ENCODE measurements at regions not wholly inside any gene's neighbourhood (a gene's known extent, or its start where the extent isn't known, plus 50 kb on each side); places are given as distances from the start of the nearest gene placed in this dataset.

- Histone ChIP-seq H3K4me3 (ENCODE audit: low read depth, low read length) (no peak overlapping the region), H3K9me3 (no peaks in the 10 kb centered on the region), H3K4me1 (peaks cover 9% of the 10 kb centered on the region; the same call in 1 of the 2 replicates), H3K27me3 (replicated peaks; ENCODE audit: control insufficient read depth, insufficient read depth, low read length) (no peaks in the 10 kb centered on the region), H3K36me3 (ENCODE audit: control insufficient read depth, insufficient read depth, low read length) (no peaks in the 10 kb centered on the region)
- intact Hi-C loops (cut with micrococcal nuclease; ENCODE audit: unreplicated experiment), result no loop called here
- no peak for DNase-seq
- peaks cover 6% of the 10 kb centered on the region for H3K27me3 Mint-ChIP-seq (ENCODE audit: insufficient read depth, unreplicated experiment)
- no peaks in the 10 kb centered on the region for H3K9me3 Mint-ChIP-seq (ENCODE audit: unreplicated experiment)
- ChIA-PET CTCF (no interaction called here), POLR2A (no interaction called here)
- H3K27ac Mint-ChIP-seq (ENCODE audit: unreplicated experiment), result no peak overlapping the region
- no peak overlapping the region for H3K4me3 Mint-ChIP-seq (ENCODE audit: unreplicated experiment)
- TF ChIP-seq CTCF (IDR thresholded peaks at IDR 0.05; ENCODE audit: insufficient read depth in 1 of 2, low read depth in 1 of 2, low read length in 1 of 2, severe bottlenecking in 1 of 2, unreplicated experiment in 1 of 2), result no peak
- no peaks in the 10 kb centered on the region for H3K36me3 Mint-ChIP-seq (ENCODE audit: insufficient read depth, unreplicated experiment)
- peaks cover 12% of the 10 kb centered on the region for H3K4me1 Mint-ChIP-seq (ENCODE audit: low read depth, unreplicated experiment)
- BruUV-seq (replicated peaks), result no TSS peak
These were observed 54.6 kb upstream of the ATP8A1 start for GRCh38 chr4:42711496-42711895.

- H3K36me3 ChIP-seq (ENCODE audit: control insufficient read depth, insufficient read depth, low read length), result no peaks in the 10 kb centered on the region
- DNase-seq, result no peak
- no peak overlapping the region for H3K4me3 ChIP-seq (ENCODE audit: low read depth, low read length)
- Mint-ChIP-seq H3K4me3 (ENCODE audit: unreplicated experiment) (no peak overlapping the region), H3K27ac (ENCODE audit: unreplicated experiment) (no peak overlapping the region), H3K9me3 (ENCODE audit: unreplicated experiment) (no peaks in the 10 kb centered on the region), H3K27me3 (ENCODE audit: insufficient read depth, unreplicated experiment) (peaks cover 6% of the 10 kb centered on the region), H3K4me1 (ENCODE audit: low read depth, unreplicated experiment) (peaks cover 12% of the 10 kb centered on the region), H3K36me3 (ENCODE audit: insufficient read depth, unreplicated experiment) (no peaks in the 10 kb centered on the region)
- ChIA-PET POLR2A (no interaction called here), CTCF (no interaction called here)
- H3K4me1 ChIP-seq, result peaks cover 9% of the 10 kb centered on the region; the same call in 1 of the 2 replicates
- intact Hi-C loops (cut with micrococcal nuclease; ENCODE audit: unreplicated experiment), result no loop called here
- no TSS peak for BruUV-seq (replicated peaks)
- H3K9me3 ChIP-seq, result no peaks in the 10 kb centered on the region
- H3K27me3 ChIP-seq (replicated peaks; ENCODE audit: control insufficient read depth, insufficient read depth, low read length), result no peaks in the 10 kb centered on the region
- TF ChIP-seq CTCF (IDR thresholded peaks at IDR 0.05; ENCODE audit: insufficient read depth in 1 of 2, low read depth in 1 of 2, low read length in 1 of 2, severe bottlenecking in 1 of 2, unreplicated experiment in 1 of 2), result no peak
These were observed 53.9 kb upstream of the ATP8A1 start for GRCh38 chr4:42710761-42711160.

- H3K36me3 Mint-ChIP-seq (ENCODE audit: insufficient read depth, unreplicated experiment), result no peaks in the 10 kb centered on the region
These were observed 53.4 kb upstream of the ATP8A1 start for GRCh38 chr4:42710329-42710728.

More at GRCh38 chr4:42710329-42710728, 53.4 kb upstream of the ATP8A1 start:
- H3K27ac Mint-ChIP-seq (ENCODE audit: unreplicated experiment), result no peak overlapping the region
- intact Hi-C loops (cut with micrococcal nuclease; ENCODE audit: unreplicated experiment), result no loop called here
- no peaks in the 10 kb centered on the region for H3K9me3 Mint-ChIP-seq (ENCODE audit: unreplicated experiment)
- peaks cover 6% of the 10 kb centered on the region for H3K27me3 Mint-ChIP-seq (ENCODE audit: insufficient read depth, unreplicated experiment)
- CTCF ChIA-PET, result no interaction called here
- Histone ChIP-seq H3K36me3 (ENCODE audit: control insufficient read depth, insufficient read depth, low read length) (no peaks in the 10 kb centered on the region), H3K4me3 (ENCODE audit: low read depth, low read length) (no peak overlapping the region), H3K9me3 (no peaks in the 10 kb centered on the region), H3K4me1 (peaks cover 9% of the 10 kb centered on the region; the same call in 1 of the 2 replicates), H3K27me3 (replicated peaks; ENCODE audit: control insufficient read depth, insufficient read depth, low read length) (no peaks in the 10 kb centered on the region)
- H3K4me3 Mint-ChIP-seq (ENCODE audit: unreplicated experiment), result no peak overlapping the region
- no TSS peak for BruUV-seq (replicated peaks)
- POLR2A ChIA-PET, result no interaction called here
- no peak for TF ChIP-seq CTCF (IDR thresholded peaks at IDR 0.05; ENCODE audit: insufficient read depth in 1 of 2, low read depth in 1 of 2, low read length in 1 of 2, severe bottlenecking in 1 of 2, unreplicated experiment in 1 of 2)
- no peak for DNase-seq
- H3K4me1 Mint-ChIP-seq (ENCODE audit: low read depth, unreplicated experiment), result peaks cover 12% of the 10 kb centered on the region
